Kidney (tissue), 13 donors: ENCODE measurements at regions not wholly inside any gene's neighbourhood (a gene's known extent, or its start where the extent isn't known, plus 50 kb on each side); places are given as distances from the start of the nearest gene placed in this dataset.
A peak's percentile ranks its signal among the peaks of the same experiment; 100 is the strongest.

Source experiments
- DNase-seq, 5 donors: peaks; one replicate each; pipeline ENCODE4 v3.0.0-alpha.2; 2013 to 2020
- FAIRE-seq: peaks from 2 replicates; lab custom pipeline; 2012; peaks lifted over from hg19 to GRCh38; lab: Jason Lieb, UNC
- H3K27ac ChIP-seq, 2 donors: one replicate each; pipeline ENCODE4 v1.7.0; 2013; ENCODE audit warnings: low read depth in 2 of 2, low read length in 2 of 2, inconsistent platforms in 1 of 2
- H3K27me3 ChIP-seq: one replicate; pipeline ENCODE4 v1.7.1; 2013; ENCODE audit warnings: low read length, inconsistent platforms; ENCODE audit not compliant: control insufficient read depth, insufficient read depth
- H3K36me3 ChIP-seq, 3 donors: one replicate each; pipeline versions ENCODE4 v1.7.0 to v1.7.1; 2013; ENCODE audit warnings: low read length in 3 of 3, control low read depth in 1 of 3, inconsistent platforms in 1 of 3; ENCODE audit not compliant: insufficient read depth in 3 of 3, control insufficient read depth in 2 of 3
- H3K4me1 ChIP-seq, 3 donors: one replicate each; pipeline versions ENCODE4 v1.7.0 to v1.7.1; 2013; ENCODE audit warnings: low read length in 3 of 3, inconsistent platforms in 1 of 3, low read depth in 1 of 3; ENCODE audit not compliant: control insufficient read depth in 2 of 3, insufficient read depth in 2 of 3
- H3K4me3 ChIP-seq, 3 donors: one replicate each; pipeline versions ENCODE4 v1.7.0 to v1.8.1; 2013; ENCODE audit warnings: low read length in 3 of 3, control low read depth in 1 of 3, inconsistent platforms in 1 of 3
- H3K9ac ChIP-seq, 3 donors: one replicate each; pipeline versions ENCODE4 v1.7.0 to v1.7.1; 2013; ENCODE audit warnings: low read length in 3 of 3, control low read depth in 1 of 3, inconsistent platforms in 1 of 3
- H3K9me3 ChIP-seq, 3 donors: one replicate each; pipeline versions ENCODE4 v1.7.0 to v1.7.1; 2013; ENCODE audit warnings: low read length in 3 of 3, control low read depth in 1 of 3, inconsistent platforms in 1 of 3; ENCODE audit not compliant: control insufficient read depth in 2 of 3, insufficient read depth in 1 of 3
- CTCF ChIP-seq: IDR thresholded peaks from 3 replicates; pipeline ENCODE4 v1.5.1; 2012; ENCODE audit warnings: mild to moderate bottlenecking, moderate library complexity, borderline replicate concordance; ENCODE audit not compliant: insufficient read depth; ENCODE audit errors: extremely low read depth
- intact Hi-C: fragments of 100-400 bp; cut with DNase I; formaldehyde crosslinking; loops from one replicate; pipeline ENCODE4 v1.11.1; 2022
- donor health status: control.
- donor health status: control.
- donor health status: control.
- donor health status: control.
- donor health status: control.
- donor health status: DM: yes; HTN: yes; CAD: no.
- donor health status: Normal renal cell carcinoma (clear cell type).

GRCh38 chr21:35732788-35733187, 327.5 kb downstream of the SETD4 start:
- no peak overlapping the region for H3K27ac ChIP-seq
- no peaks in the 10 kb centered on the region for H3K4me1 ChIP-seq
- FAIRE-seq (no peak), DNase-seq (peak in 1 of 5 donors; percentile 22)
- no peak overlapping the region for H3K4me3 ChIP-seq
- TF ChIP-seq CTCF, result no peak
- H3K36me3 ChIP-seq, result no peaks in the 10 kb centered on the region
- H3K9ac ChIP-seq, result no peak overlapping the region
- H3K27me3 ChIP-seq, result no peaks in the 10 kb centered on the region
- H3K9me3 ChIP-seq, result no peaks in the 10 kb centered on the region
- intact Hi-C loops, result no loop called here

- no peak for TF ChIP-seq CTCF
- intact Hi-C loops, result no loop called here
- H3K27me3 ChIP-seq, result no peaks in the 10 kb centered on the region
Measured at GRCh38 chr21:35730325-35730724, 330.0 kb downstream of the SETD4 start.

GRCh38 chr21:35727830-35728229, 332.5 kb downstream of the SETD4 start:
- no peak for TF ChIP-seq CTCF
- Histone ChIP-seq H3K4me1 (no peaks in the 10 kb centered on the region), H3K27me3 (no peaks in the 10 kb centered on the region), H3K4me3 (no peak overlapping the region), H3K27ac (no peak overlapping the region), H3K9ac (no peak overlapping the region), H3K36me3 (no peaks in the 10 kb centered on the region), H3K9me3 (no peaks in the 10 kb centered on the region)
- DNase-seq (no peak), FAIRE-seq (no peak)
- intact Hi-C loops, result no loop called here

More at GRCh38 chr21:35730325-35730724, 330.0 kb downstream of the SETD4 start:
- H3K4me3 ChIP-seq, result no peak overlapping the region
- no peak overlapping the region for H3K27ac ChIP-seq
- no peaks in the 10 kb centered on the region for H3K36me3 ChIP-seq
- H3K9ac ChIP-seq, result no peak overlapping the region
- no peaks in the 10 kb centered on the region for H3K4me1 ChIP-seq
- H3K9me3 ChIP-seq, result no peaks in the 10 kb centered on the region
- FAIRE-seq (no peak), DNase-seq (no peak)

- TF ChIP-seq CTCF, result no peak
- no peak for FAIRE-seq
- no peaks in the 10 kb centered on the region for H3K9me3 ChIP-seq
- DNase-seq, result no peak
- peaks cover 0 to 5% (median 0%) of the 10 kb centered on the region in 3 donors for H3K4me1 ChIP-seq
- intact Hi-C loops, result no loop called here
- no peak overlapping the region for H3K9ac ChIP-seq
- no peaks in the 10 kb centered on the region for H3K27me3 ChIP-seq
- H3K36me3 ChIP-seq, result no peaks in the 10 kb centered on the region
- no peak overlapping the region for H3K27ac ChIP-seq
- no peak overlapping the region for H3K4me3 ChIP-seq
Measured at GRCh38 chr21:35724156-35724555, 336.2 kb downstream of the SETD4 start.
